ENCODE measurements at regions not wholly inside any gene's neighbourhood (a gene's known extent, or its start where the extent isn't known, plus 50 kb on each side); places are given as distances from the start of the nearest gene placed in this dataset.

DNA sequence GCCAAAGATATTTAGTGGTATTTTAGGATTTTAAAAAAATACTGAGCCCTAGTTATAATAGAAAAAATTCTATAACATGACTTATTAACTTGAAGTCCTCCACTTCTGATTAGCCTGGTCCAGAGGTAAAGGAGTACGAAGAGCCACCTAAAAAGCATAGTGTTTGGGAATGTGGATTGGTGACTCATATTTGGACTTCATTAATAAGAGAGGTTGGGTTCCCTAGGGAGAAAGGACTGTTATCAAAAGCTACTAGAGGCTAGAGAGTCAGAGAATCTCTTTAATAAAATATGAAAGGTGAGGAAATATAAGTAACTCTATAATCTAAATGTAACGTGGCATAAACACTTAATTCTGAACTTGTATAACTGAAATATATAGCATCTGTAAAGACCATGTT is 180.7 kb upstream of the TARS1 start:
- Histone ChIP-seq H3K4me3 (ENCODE audit: insufficient read depth, low read depth, low read length) (no peak overlapping the region), H3K4me1 (ENCODE audit: insufficient read depth, low read length) (peaks cover 30% of the 10 kb centered on the region), H3K9me3 (ENCODE audit: insufficient read depth, low read depth, low read length) (no peaks in the 10 kb centered on the region), H3K27ac (ENCODE audit: low read depth, low read length) (peak overlapping the region; percentile 21), H3K4me2 (ENCODE audit: low read length) (no peak overlapping the region), H2AFZ (ENCODE audit: low read depth, low read length) (no peak overlapping the region), H4K20me1 (ENCODE audit: insufficient read depth, low read length) (no peaks in the 10 kb centered on the region), H3K79me2 (ENCODE audit: insufficient read depth, low read length) (no peaks in the 10 kb centered on the region), H3K36me3 (ENCODE audit: insufficient read depth, low read length) (no peaks in the 10 kb centered on the region), H3K27me3 (ENCODE audit: insufficient read depth, low read length) (no peaks in the 10 kb centered on the region), H3K9ac (ENCODE audit: low read length) (no peak overlapping the region)
- peak; percentile 45 for DNase-seq (ENCODE audit: low read depth)
- Mint-ChIP-seq H3K4me1 (ENCODE audit: low read depth, unreplicated experiment) (peaks cover 24% of the 10 kb centered on the region), H3K9me3 (ENCODE audit: unreplicated experiment) (no peaks in the 10 kb centered on the region), H3K27me3 (ENCODE audit: low read depth, unreplicated experiment) (no peaks in the 10 kb centered on the region), H3K27ac (ENCODE audit: unreplicated experiment) (no peak overlapping the region), H3K4me3 (ENCODE audit: unreplicated experiment) (no peak overlapping the region), H3K36me3 (ENCODE audit: low read depth, unreplicated experiment) (no peaks in the 10 kb centered on the region)
- FAIRE-seq: no peak
- TF ChIP-seq EZH2 (IDR thresholded peaks at IDR 0.05; ENCODE audit: insufficient read depth, low read length): no peak
- TF ChIP-seq, protein P1, sequence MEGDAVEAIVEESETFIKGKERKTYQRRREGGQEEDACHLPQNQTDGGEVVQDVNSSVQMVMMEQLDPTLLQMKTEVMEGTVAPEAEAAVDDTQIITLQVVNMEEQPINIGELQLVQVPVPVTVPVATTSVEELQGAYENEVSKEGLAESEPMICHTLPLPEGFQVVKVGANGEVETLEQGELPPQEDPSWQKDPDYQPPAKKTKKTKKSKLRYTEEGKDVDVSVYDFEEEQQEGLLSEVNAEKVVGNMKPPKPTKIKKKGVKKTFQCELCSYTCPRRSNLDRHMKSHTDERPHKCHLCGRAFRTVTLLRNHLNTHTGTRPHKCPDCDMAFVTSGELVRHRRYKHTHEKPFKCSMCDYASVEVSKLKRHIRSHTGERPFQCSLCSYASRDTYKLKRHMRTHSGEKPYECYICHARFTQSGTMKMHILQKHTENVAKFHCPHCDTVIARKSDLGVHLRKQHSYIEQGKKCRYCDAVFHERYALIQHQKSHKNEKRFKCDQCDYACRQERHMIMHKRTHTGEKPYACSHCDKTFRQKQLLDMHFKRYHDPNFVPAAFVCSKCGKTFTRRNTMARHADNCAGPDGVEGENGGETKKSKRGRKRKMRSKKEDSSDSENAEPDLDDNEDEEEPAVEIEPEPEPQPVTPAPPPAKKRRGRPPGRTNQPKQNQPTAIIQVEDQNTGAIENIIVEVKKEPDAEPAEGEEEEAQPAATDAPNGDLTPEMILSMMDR (IDR thresholded peaks at IDR 0.05; ENCODE audit: insufficient read depth, low read depth, low read length): no peak

DNA sequence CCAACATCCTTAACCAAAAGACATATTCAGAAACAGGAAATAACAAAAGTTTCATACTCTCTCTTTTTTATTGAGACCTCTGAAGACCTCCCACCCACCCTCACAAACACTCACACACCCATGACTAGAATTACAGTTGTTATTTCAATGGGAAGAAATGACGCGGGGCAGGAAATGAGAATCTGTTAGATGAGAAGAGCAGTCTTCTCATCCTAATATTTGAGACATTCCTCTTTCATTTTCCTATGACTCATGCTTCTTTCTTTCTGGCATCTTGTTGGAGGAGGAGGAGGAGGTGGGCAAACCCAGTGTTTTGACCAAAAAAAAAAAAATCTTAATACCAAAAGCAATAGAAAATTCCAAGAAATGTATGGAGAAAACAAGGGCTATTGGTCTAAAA is 179.5 kb upstream of the TARS1 start:
- Mint-ChIP-seq H3K9me3 (ENCODE audit: unreplicated experiment) (no peaks in the 10 kb centered on the region), H3K36me3 (ENCODE audit: low read depth, unreplicated experiment) (no peaks in the 10 kb centered on the region), H3K27me3 (ENCODE audit: low read depth, unreplicated experiment) (no peaks in the 10 kb centered on the region), H3K27ac (ENCODE audit: unreplicated experiment) (peak overlapping the region; percentile 88), H3K4me1 (ENCODE audit: low read depth, unreplicated experiment) (peaks cover 24% of the 10 kb centered on the region), H3K4me3 (ENCODE audit: unreplicated experiment) (no peak overlapping the region)
- TF ChIP-seq, protein P1 (IDR thresholded peaks at IDR 0.05; ENCODE audit: insufficient read depth, low read depth, low read length): no peak
- TF ChIP-seq EZH2 (IDR thresholded peaks at IDR 0.05; ENCODE audit: insufficient read depth, low read length): no peak
- H3K4me2 ChIP-seq (ENCODE audit: low read length): peak overlapping the region; percentile 32
- H3K4me1 ChIP-seq (ENCODE audit: insufficient read depth, low read length): peaks cover 30% of the 10 kb centered on the region
- no peak overlapping the region for H3K4me3 ChIP-seq (ENCODE audit: insufficient read depth, low read depth, low read length)
- no peaks in the 10 kb centered on the region for H3K9me3 ChIP-seq (ENCODE audit: insufficient read depth, low read depth, low read length)
- peak overlapping the region; percentile 76 for H3K27ac ChIP-seq (ENCODE audit: low read depth, low read length)
- no peaks in the 10 kb centered on the region for H3K79me2 ChIP-seq (ENCODE audit: insufficient read depth, low read length)
- H3K27me3 ChIP-seq (ENCODE audit: insufficient read depth, low read length): no peaks in the 10 kb centered on the region
- H3K36me3 ChIP-seq (ENCODE audit: insufficient read depth, low read length): no peaks in the 10 kb centered on the region
- DNase-seq (ENCODE audit: low read depth): peak; percentile 78
- H2AFZ ChIP-seq (ENCODE audit: low read depth, low read length): no peak overlapping the region
- no peaks in the 10 kb centered on the region for H4K20me1 ChIP-seq (ENCODE audit: insufficient read depth, low read length)
- H3K9ac ChIP-seq (ENCODE audit: low read length): peak overlapping the region; percentile 25
- FAIRE-seq: peak; percentile 95

DNA sequence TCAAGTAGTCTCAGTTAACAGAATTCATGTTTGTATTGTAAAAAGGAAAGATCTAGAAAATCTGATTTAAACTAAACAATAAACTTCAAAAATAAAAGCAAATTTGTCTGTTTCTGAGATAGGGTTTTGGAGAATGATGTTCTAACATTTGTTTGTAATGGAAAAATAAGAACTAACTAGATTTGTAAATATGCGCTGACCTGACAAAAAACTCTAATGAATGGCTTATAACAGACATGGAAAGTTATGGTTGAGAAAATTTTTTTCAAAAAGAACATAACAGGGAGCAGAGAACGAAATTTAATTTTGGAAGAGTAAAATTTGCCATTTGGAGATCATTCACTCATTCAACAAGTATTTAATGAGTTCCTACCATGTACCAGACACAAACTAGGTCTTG is 179.0 kb upstream of the TARS1 start:
- H3K27ac ChIP-seq (ENCODE audit: low read depth, low read length): peak overlapping the region; percentile 76

More for the DNA sequence above, 179.0 kb upstream of the TARS1 start:
- H3K79me2 ChIP-seq (ENCODE audit: insufficient read depth, low read length): no peaks in the 10 kb centered on the region
- H3K9me3 ChIP-seq (ENCODE audit: insufficient read depth, low read depth, low read length): no peaks in the 10 kb centered on the region
- Mint-ChIP-seq H3K4me3 (ENCODE audit: unreplicated experiment) (no peak overlapping the region), H3K27ac (ENCODE audit: unreplicated experiment) (peak overlapping the region; percentile 88), H3K27me3 (ENCODE audit: low read depth, unreplicated experiment) (no peaks in the 10 kb centered on the region), H3K9me3 (ENCODE audit: unreplicated experiment) (no peaks in the 10 kb centered on the region), H3K4me1 (ENCODE audit: low read depth, unreplicated experiment) (peaks cover 24% of the 10 kb centered on the region), H3K36me3 (ENCODE audit: low read depth, unreplicated experiment) (no peaks in the 10 kb centered on the region)
- DNase-seq (ENCODE audit: low read depth) (no peak), FAIRE-seq (peak; percentile 20)
- H3K4me2 ChIP-seq (ENCODE audit: low read length): peak overlapping the region; percentile 32
- peaks cover 30% of the 10 kb centered on the region for H3K4me1 ChIP-seq (ENCODE audit: insufficient read depth, low read length)
- no peak for TF ChIP-seq EZH2 (IDR thresholded peaks at IDR 0.05; ENCODE audit: insufficient read depth, low read length)
- TF ChIP-seq, protein P1 (IDR thresholded peaks at IDR 0.05; ENCODE audit: insufficient read depth, low read depth, low read length): no peak
- no peak overlapping the region for H3K4me3 ChIP-seq (ENCODE audit: insufficient read depth, low read depth, low read length)
- no peaks in the 10 kb centered on the region for H3K36me3 ChIP-seq (ENCODE audit: insufficient read depth, low read length)
- no peaks in the 10 kb centered on the region for H4K20me1 ChIP-seq (ENCODE audit: insufficient read depth, low read length)
- H3K9ac ChIP-seq (ENCODE audit: low read length): peak overlapping the region; percentile 8
- H2AFZ ChIP-seq (ENCODE audit: low read depth, low read length): no peak overlapping the region
- H3K27me3 ChIP-seq (ENCODE audit: insufficient read depth, low read length): no peaks in the 10 kb centered on the region
